GM18505 (cell line): ENCODE measurements at regions not wholly inside any gene's neighbourhood (a gene's known extent, or its start where the extent isn't known, plus 50 kb on each side); places are given as distances from the start of the nearest gene placed in this dataset.
"Not testable (repeated sequence)": the region's sequence is repeated elsewhere in the genome, so short reads cannot be mapped to it uniquely, and the experiment has no call there.

Source experiments
- ATAC-seq: cut with Tn5 transposase; IDR thresholded peaks from one replicate; pipeline ENCODE4 v1.9.1; 2021; ENCODE audit not compliant: unreplicated experiment
- POLR2A ChIP-seq: IDR thresholded peaks from 4 replicates; pipeline ENCODE4 v1.6.1; 2011; ENCODE audit warnings: borderline replicate concordance; ENCODE audit not compliant: insufficient read depth, insufficient read length; ENCODE audit errors: extremely low read depth

DNA sequence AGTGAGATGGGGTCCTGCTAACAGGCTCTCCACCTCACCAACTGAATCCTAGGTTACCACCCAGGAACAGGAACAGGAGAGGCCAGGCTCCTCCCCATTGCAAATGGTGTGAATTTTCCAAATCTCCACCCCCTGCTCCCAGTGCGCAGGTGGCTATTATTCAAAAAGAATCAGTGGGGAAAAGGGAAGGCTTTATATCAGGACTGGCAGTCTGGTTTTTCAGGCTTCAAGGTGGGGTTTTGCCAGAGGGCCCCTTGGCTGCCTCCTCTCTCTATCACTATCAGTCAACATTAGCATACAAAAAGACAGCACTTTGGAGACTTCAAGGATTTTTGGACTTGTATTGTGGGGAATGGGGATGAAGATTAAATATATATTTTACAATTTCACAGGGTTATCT is 1817.6 kb upstream of the C9orf72 start:
- ATAC-seq: no peak
- TF ChIP-seq POLR2A: no peak

DNA sequence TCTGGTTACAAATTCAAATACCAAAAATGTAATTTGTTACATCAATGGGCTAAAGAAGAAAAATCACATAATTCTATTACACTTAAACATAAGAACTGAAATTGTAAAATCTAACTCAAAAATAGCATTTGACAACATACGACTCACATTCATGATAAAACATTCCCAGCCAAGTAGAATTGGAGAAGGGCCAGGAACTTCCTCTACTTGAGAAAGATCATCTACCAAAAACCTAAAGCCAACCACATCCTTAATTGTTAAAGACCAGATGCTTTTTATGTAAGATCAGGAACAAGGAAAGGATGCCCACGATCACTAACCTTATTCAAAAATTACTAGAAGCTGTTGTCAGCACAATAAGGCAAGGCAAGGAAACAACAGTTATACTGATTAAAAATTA is 1819.8 kb upstream of the C9orf72 start:
- no peak for TF ChIP-seq POLR2A
- ATAC-seq: no peak

DNA sequence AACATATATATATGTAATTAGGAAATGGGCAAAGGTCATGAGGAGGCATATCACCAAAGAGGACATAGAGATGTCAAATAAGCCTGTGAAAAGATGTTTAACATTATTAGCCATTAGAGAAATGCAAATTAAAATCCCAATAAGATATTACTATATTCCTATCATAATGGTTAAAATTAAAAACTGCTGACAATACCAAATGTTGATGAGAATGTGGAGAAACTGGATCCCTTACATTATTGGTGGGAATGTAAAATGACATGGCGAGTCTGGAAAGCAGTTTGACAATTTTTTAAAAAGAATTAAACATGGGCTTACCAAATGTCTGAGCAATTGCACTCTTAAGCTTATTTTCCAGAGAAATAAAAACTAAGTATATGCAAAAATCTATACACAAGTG is 1821.6 kb upstream of the C9orf72 start:
- ATAC-seq: no peak

DNA sequence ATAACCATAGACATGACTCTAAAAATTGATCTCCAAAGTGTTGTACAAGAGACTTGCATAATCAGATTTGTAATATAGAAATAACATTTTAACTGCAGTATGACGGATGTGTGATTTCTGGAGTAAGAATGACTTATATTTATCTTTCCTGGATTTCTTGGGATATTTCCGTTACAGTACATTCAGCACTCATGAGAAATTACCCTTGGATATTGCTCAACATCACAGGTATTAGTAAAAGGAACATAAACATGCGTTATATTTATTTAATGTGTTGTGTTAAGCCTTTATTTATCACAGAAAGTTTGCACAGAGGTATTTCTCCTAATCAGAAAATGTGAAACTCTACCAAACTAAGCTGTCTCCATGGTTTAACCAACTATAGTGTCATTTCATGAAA is 1823.9 kb upstream of the C9orf72 start:
- ATAC-seq: no peak
- TF ChIP-seq POLR2A: no peak

More for the DNA sequence above, 1821.6 kb upstream of the C9orf72 start:
- TF ChIP-seq POLR2A: no peak

DNA sequence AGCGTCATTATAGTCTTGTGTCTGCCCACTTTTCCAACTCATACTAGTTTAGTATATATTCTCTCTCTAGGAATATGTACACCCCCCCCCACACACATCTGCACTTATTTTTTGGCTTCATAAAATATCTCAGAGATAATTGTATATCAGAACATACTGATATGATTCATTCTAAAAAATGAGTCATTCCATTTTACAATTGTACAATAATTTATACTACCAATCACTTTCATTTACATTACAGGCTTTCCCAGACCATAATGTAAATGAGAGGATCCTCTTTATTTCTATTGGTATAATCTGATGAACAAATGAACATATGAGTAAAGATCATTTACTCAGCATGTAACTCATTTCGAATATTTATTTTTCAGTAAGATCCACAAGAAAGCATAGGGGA is 1842.9 kb upstream of the C9orf72 start:
- TF ChIP-seq POLR2A: no peak

DNA sequence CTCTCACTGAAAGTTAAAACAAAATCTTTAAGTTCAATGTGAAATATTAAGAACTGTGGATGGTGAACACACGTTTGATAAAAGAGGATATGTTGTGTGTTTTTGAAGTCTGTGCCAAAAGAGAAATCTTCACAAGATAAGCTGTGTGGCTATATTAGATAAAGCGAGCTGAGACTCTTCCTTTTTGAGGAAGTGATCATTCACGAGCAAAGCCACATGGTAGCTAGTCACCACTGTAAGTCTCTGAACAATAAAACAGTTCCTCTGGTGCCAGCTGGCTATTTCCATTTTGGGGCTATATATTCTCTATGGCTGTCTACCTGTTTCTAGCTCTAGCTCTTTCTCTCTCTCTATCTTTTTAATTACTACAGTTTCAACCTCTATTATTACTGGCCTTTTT is 1849.2 kb upstream of the C9orf72 start:
- no peak for TF ChIP-seq POLR2A
- no peak for ATAC-seq

More for the DNA sequence above, 1842.9 kb upstream of the C9orf72 start:
- ATAC-seq: no peak

DNA sequence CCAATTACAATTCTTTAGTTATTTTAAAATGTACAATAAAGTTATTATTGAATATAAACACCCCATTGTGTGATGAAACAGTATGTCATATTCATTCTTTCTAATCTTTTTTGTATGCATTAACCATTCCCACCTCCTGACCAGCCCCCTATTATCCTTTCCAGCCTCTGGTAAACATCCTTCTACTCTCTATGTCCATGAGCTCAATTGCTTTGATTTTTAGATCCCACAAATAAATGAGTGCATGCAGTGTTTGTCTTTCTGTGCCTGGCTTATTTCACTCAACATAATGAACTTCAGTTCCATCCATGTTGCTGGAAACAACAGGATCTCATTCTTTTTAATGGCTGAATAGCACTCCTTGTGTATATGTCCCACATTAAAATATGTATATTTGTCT is 1858.9 kb upstream of the C9orf72 start:
- ATAC-seq: no peak
- TF ChIP-seq POLR2A: no peak

DNA sequence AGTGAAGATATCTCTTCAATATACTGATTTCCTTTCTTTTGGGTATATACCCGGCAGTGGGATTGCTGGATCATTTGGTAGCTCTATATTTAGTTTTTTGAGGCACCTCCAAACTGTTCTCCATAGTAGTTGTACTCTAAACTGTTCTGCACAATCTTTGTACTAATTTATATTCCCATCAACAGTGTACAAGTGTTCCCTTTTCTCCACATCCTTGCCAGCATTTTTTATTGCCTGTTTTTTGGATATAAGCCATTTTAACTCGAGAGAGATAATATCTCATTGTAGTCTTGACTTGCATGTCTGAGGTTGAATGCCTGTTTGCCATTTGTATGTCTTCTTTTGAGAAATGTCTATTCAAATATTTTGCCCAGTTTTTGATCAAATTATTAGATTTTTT is 1859.4 kb upstream of the C9orf72 start:
- not testable (repeated sequence) for ATAC-seq

DNA sequence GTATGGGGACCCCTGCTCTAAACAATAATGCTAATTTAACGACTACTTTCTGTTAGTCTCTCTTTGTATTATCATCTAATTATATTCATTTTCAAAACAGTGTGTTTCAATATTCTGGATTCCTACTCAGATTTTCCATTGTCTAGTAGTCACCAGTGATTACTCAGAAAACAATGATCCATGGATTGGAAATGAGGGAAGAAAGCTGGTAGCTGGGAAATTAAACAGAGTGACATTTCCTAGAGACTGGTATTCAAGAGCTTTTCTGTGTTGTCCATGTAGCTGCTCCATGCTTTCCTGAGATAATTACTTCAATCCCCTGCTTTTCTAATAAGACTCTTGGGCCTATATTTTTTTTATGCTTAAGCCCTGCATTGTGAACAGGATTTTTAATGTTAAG is 1862.1 kb upstream of the C9orf72 start:
- TF ChIP-seq POLR2A: no peak
- ATAC-seq: no peak

DNA sequence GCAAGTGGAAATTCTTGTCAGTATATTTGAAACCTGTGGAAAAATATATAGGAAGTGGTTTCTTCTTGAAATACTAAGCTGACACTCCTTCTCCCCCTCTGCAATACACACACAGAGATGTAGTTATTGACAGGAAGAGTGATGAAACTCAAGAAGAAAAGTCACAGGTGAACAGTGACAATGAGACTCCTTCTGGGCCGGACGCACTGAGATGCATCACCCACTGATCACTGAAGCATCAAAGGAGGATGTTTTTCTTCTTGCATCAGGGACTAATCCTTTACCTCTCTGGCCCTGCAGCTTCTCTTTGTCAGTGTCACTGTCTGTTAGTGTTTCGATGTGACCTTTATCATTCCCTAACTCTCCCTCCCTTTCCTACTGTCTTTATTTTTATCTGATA is 1864.2 kb upstream of the C9orf72 start:
- ATAC-seq: no peak
- TF ChIP-seq POLR2A: no peak

DNA sequence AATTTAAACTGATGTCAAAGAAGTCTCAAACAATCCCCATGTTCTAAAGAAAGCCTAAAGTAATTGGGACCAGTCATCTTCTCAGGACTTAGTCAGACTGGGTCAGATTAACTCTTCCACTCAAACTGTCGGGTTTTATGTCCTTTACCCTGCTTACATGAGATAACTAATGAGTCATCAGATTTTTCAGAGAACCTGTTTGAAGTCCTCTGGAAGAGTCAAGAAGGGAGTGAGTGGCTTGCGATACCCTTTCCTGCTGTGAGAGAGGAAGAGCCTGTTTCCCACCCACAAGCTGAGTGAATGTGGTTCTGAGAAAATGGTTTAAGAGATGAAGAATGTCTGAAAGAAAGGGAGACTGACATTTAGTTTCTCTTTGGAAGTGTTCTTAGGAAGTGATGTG is 1866.7 kb upstream of the C9orf72 start:
- no peak for ATAC-seq

DNA sequence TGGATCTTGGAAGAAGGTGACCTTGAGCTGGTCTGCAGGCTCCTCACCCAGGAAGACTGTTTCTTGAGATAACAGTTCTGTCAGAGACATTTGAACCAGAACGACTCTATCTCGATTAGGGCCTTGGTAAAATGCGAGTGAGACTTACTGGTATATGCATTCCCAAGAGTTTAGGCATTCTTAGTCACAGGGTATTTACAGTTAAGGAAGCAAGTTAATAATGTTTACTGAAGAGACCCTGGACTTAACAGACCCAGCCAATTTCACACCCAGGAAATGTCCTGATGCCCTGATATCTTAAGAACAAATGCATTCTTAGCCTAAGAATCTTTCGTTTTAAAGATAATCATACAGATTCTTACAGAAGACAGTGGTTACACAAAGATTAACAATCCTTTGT is 1867.2 kb upstream of the C9orf72 start:
- no peak for ATAC-seq
- TF ChIP-seq POLR2A: no peak

More for the DNA sequence above, 1866.7 kb upstream of the C9orf72 start:
- no peak for TF ChIP-seq POLR2A

DNA sequence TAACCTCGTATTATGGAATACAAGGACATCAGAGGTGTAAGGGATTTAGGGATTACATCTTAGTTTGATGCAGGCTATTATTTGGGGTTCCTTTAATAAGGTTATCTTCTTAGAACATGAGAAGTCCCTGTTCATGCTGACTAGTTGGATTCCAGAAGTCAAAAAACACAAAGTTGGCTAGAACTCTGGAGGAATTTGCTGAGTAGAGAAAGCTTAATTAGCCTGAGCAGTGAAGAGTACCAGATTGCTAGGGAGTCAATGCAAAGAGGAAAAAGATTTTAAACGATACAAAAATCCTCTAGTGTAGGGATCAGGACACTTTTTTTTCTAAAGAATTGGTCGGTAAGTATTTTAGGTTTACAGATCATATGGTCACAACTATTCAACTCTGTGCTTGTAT is 1872.5 kb upstream of the C9orf72 start:
- ATAC-seq: no peak
- no peak for TF ChIP-seq POLR2A

DNA sequence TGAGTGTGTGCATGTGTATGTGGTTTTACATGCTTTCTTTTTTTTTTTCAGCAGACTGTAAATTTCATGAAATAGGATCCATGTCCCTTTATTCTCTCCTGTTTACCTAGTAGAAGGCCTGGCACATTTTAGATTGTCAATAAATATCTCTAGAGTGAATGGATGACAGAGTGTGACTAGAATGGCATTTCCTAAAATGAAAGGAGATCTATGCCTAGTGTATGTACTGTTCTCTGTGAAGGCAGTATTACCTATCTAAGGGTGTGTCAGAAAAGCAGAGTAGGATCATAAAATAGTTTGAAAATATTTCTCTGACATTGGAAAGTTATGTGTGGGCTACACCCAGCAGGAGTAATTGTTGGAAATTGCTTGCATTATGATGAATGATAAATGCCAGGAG is 1876.0 kb upstream of the C9orf72 start:
- no peak for TF ChIP-seq POLR2A
- no peak for ATAC-seq

DNA sequence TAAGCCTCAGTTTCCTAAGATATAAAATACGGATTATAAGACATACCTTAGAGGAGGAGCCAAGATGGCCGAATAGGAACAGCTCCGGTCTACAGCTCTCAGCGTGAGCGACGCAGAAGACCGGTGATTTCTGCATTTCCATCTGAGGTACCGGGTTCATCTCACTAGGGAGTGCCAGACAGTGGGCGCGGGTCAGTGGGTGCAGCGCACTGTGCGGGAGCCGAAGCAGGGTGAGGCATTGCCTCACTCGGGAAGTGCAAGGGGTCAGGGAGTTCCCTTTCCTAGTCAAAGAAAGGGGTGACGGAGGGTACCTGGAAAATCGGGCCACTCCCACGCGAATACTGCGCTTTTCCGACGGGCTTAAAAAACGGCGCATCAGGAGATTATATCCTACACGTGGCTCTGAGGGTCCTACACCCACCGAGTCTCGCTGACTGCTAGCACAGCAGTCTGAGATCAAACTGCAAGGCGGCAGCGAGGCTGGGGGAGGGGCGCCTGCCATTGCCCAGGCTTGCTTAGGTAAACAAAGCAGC is 1877.1 kb upstream of the C9orf72 start:
- ATAC-seq: not testable (repeated sequence)
